ENCODE measurements at regions not wholly inside any gene's neighbourhood (a gene's known extent, or its start where the extent isn't known, plus 50 kb on each side); places are given as distances from the start of the nearest gene placed in this dataset.

DNA sequence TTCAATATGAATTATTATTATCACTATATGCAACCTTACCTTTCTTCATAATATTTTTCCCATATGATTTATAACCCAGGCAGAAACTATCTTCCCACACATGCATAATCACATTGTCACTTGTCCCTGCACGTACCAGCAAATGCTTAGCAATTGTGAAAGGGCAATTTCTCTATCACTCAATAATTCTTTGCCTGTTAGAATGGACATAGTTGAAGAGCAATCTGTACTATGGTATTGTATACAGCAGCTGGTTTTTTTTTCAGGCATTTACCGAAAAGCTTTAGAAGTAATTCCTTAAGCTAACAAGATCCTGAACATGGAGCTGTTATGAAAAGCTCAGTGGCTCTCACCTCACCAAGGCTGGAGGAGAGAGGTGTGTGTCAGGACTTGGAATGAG lies 999.5 kb downstream of the TUSC7 start:
- TF ChIP-seq, protein P1, sequence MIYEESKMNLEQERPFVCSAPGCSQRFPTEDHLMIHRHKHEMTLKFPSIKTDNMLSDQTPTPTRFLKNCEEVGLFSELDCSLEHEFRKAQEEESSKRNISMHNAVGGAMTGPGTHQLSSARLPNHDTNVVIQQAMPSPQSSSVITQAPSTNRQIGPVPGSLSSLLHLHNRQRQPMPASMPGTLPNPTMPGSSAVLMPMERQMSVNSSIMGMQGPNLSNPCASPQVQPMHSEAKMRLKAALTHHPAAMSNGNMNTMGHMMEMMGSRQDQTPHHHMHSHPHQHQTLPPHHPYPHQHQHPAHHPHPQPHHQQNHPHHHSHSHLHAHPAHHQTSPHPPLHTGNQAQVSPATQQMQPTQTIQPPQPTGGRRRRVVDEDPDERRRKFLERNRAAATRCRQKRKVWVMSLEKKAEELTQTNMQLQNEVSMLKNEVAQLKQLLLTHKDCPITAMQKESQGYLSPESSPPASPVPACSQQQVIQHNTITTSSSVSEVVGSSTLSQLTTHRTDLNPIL (CRISPR knock-in tag; IDR thresholded peaks at IDR 0.05; ENCODE audit: low read depth): no peak
- TF ChIP-seq ZNF8 (CRISPR knock-in tag; IDR thresholded peaks at IDR 0.05) (no peak), TOX (CRISPR knock-in tag; IDR thresholded peaks at IDR 0.05; ENCODE audit: borderline replicate concordance) (no peak), TCF4 (CRISPR knock-in tag; IDR thresholded peaks at IDR 0.05; ENCODE audit: borderline replicate concordance) (no peak)
- TF ChIP-seq, protein P2, sequence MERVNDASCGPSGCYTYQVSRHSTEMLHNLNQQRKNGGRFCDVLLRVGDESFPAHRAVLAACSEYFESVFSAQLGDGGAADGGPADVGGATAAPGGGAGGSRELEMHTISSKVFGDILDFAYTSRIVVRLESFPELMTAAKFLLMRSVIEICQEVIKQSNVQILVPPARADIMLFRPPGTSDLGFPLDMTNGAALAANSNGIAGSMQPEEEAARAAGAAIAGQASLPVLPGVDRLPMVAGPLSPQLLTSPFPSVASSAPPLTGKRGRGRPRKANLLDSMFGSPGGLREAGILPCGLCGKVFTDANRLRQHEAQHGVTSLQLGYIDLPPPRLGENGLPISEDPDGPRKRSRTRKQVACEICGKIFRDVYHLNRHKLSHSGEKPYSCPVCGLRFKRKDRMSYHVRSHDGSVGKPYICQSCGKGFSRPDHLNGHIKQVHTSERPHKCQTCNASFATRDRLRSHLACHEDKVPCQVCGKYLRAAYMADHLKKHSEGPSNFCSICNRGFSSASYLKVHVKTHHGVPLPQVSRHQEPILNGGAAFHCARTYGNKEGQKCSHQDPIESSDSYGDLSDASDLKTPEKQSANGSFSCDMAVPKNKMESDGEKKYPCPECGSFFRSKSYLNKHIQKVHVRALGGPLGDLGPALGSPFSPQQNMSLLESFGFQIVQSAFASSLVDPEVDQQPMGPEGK (CRISPR knock-in tag; IDR thresholded peaks at IDR 0.05; ENCODE audit: borderline replicate concordance): no peak

Data from SK-N-SH treated with all-trans-retinoic acid at 6 μM for 48 hours (cell line).